Breast epithelium (tissue), 3 donors: ENCODE measurements at regions not wholly inside any gene's neighbourhood (a gene's known extent, or its start where the extent isn't known, plus 50 kb on each side); places are given as distances from the start of the nearest gene placed in this dataset.

Experiments
- POLR2A ChIP-seq: fragments of 450-650 bp; IDR thresholded peaks from one replicate; pipeline ENCODE4 v1.6.1; 2016; ENCODE audit warnings: antibody characterized with exemption, mild to moderate bottlenecking, moderate library complexity
- TF ChIP-seq, protein P1 (sequence below), 3 donors: fragments of 450-650 bp; IDR thresholded peaks; one replicate each; pipeline ENCODE4 v1.5.1; 2016 to 2017; ENCODE audit warnings: antibody characterized with exemption in 3 of 3, mild to moderate bottlenecking in 3 of 3, moderate library complexity in 3 of 3

DNA sequence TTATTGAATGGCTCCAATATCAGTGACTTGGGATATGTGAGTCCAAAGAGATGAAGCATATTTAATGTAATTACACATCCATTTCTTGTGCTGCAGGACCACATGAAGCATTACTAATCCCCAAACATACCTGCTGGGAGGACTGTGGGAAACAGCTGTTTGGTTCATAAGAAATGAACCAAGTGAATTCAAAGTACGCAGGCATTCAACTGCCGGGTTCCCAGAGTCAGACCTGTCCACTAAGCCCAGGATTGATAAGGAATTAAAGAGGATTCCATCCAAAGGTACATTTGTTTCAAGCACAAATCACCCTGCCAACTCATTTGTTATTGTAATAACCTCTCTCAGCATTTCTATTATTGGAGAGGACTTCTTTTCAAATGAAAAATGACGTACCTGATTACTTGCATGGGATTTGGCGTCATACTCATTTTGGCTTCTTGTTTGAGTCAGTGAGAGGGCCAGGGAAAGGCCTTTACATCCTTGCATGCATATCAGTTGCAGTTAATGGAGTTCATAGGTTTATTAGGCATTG, 230.7 kb downstream of the TXNL1 start:
- TF ChIP-seq, protein P1, sequence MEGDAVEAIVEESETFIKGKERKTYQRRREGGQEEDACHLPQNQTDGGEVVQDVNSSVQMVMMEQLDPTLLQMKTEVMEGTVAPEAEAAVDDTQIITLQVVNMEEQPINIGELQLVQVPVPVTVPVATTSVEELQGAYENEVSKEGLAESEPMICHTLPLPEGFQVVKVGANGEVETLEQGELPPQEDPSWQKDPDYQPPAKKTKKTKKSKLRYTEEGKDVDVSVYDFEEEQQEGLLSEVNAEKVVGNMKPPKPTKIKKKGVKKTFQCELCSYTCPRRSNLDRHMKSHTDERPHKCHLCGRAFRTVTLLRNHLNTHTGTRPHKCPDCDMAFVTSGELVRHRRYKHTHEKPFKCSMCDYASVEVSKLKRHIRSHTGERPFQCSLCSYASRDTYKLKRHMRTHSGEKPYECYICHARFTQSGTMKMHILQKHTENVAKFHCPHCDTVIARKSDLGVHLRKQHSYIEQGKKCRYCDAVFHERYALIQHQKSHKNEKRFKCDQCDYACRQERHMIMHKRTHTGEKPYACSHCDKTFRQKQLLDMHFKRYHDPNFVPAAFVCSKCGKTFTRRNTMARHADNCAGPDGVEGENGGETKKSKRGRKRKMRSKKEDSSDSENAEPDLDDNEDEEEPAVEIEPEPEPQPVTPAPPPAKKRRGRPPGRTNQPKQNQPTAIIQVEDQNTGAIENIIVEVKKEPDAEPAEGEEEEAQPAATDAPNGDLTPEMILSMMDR (IDR thresholded peaks at IDR 0.05) = no peak
- no peak for TF ChIP-seq POLR2A
